H1 (cell line): ENCODE measurements at regions not wholly inside any gene's neighbourhood (a gene's known extent, or its start where the extent isn't known, plus 50 kb on each side); places are given as distances from the start of the nearest gene placed in this dataset.
"Not testable (repeated sequence)": the region's sequence is repeated elsewhere in the genome, so short reads cannot be mapped to it uniquely, and the experiment has no call there.

Experiments used
- CTCF ChIA-PET: fragments of 300-600 bp; sonication (Branson Sonifier 250); formaldehyde crosslinking; loops from one replicate; lab custom pipeline; 2021; ENCODE audit not compliant: partially characterized antibody; lab: Charles Lee
- POLR2A ChIA-PET: fragments of 300-600 bp; sonication (Branson Sonifier 250); formaldehyde crosslinking; loops from one replicate; lab custom pipeline; 2021; ENCODE audit warnings: inconsistent platforms; ENCODE audit not compliant: partially characterized antibody; lab: Charles Lee
- DNase-seq, 2 experiments: peaks; one replicate each; pipeline versions ENCODE4 v3.0.0 to v3.0.0-alpha.2; 2010 to 2022; ENCODE audit warnings: low spot score in 2 of 2, low read depth in 1 of 2, mixed read lengths in 1 of 2
- FAIRE-seq: peaks from 2 replicates; lab custom pipeline; 2011; peaks lifted over from hg19 to GRCh38; lab: Jason Lieb, UNC
- H2AFZ ChIP-seq: 2 replicates; pipeline ENCODE4 v1.8.1; 2012; ENCODE audit warnings: low read length, inconsistent platforms
- H2AK5ac ChIP-seq: 2 replicates; pipeline ENCODE4 v1.6.1; 2013; ENCODE audit warnings: low read depth, low read length
- H2BK120ac ChIP-seq: replicated peaks from 2 replicates; pipeline ENCODE3; 2013; ENCODE audit warnings: low read depth, low read length, inconsistent platforms
- H2BK12ac ChIP-seq: 2 replicates; pipeline ENCODE4 v1.6.1; 2013; ENCODE audit warnings: low read depth, low read length
- H2BK15ac ChIP-seq: 2 replicates; pipeline ENCODE4 v1.6.1; 2013; ENCODE audit warnings: low read length
- H2BK20ac ChIP-seq: 2 replicates; pipeline ENCODE4 v1.6.1; 2013; ENCODE audit warnings: low read length
- H2BK5ac ChIP-seq: 2 replicates; pipeline ENCODE4 v1.6.1; 2013; ENCODE audit warnings: low read depth, low read length
- H3K14ac ChIP-seq: 2 replicates; pipeline ENCODE4 v1.6.1; 2013; ENCODE audit warnings: inconsistent platforms; ENCODE audit not compliant: insufficient read length
- H3K18ac ChIP-seq: 2 replicates; pipeline ENCODE4 v1.6.1; 2013; ENCODE audit warnings: low read length; ENCODE audit errors: extremely low read depth
- H3K23ac ChIP-seq: 2 replicates; pipeline ENCODE4 v1.6.1; 2013; ENCODE audit warnings: inconsistent platforms; ENCODE audit not compliant: insufficient read length
- H3K23me2 ChIP-seq: 2 replicates; pipeline ENCODE4 v1.6.1; 2013; ENCODE audit warnings: low read depth, low read length
- H3K27ac ChIP-seq: 2 replicates; pipeline ENCODE4 v1.6.1; 2011; ENCODE audit warnings: low read depth, low read length, inconsistent platforms
- H3K27me3 ChIP-seq, 4 experiments: replicated peaks in 1 of 4; 1 replicate in 1 of 4; 2 replicates in 3 of 4; pipeline versions ENCODE4 v1.6.1 to v1.8.1; 2011 to 2013; ENCODE audit warnings: low read length in 3 of 4, mild to moderate bottlenecking in 3 of 4, inconsistent platforms in 2 of 4, mixed read lengths in 2 of 4, moderate library complexity in 1 of 4; ENCODE audit not compliant: control insufficient read depth in 3 of 4, insufficient read depth in 3 of 4; ENCODE audit errors: extremely low read depth in 1 of 4
- H3K36me3 ChIP-seq, 4 experiments: 2 replicates each; pipeline versions ENCODE4 v1.6.1 to v1.8.1; 2011 to 2013; ENCODE audit warnings: mild to moderate bottlenecking in 4 of 4, low read length in 3 of 4, moderate library complexity in 2 of 4, control low read depth in 1 of 4, inconsistent platforms in 1 of 4; ENCODE audit not compliant: insufficient read depth in 4 of 4, control insufficient read depth in 2 of 4
- H3K4ac ChIP-seq: replicated peaks from 2 replicates; pipeline ENCODE3; 2013; ENCODE audit warnings: low read length, low read depth, mixed read lengths, inconsistent platforms; ENCODE audit not compliant: insufficient read length
- H3K4me1 ChIP-seq, 4 experiments: replicated peaks in 1 of 4; 1 replicate in 1 of 4; 2 replicates in 3 of 4; pipeline versions ENCODE4 v1.6.1 to v1.8.1; 2011 to 2013; ENCODE audit warnings: low read length in 3 of 4, inconsistent platforms in 2 of 4, mixed read lengths in 1 of 4; ENCODE audit not compliant: insufficient read depth in 4 of 4, control insufficient read depth in 3 of 4
- H3K4me2 ChIP-seq, 2 experiments: 2 replicates each; pipeline versions ENCODE4 v1.6.1 to v1.8.1; 2011 to 2013; ENCODE audit warnings: low read depth in 2 of 2, low read length in 2 of 2, control low read depth in 1 of 2, inconsistent platforms in 1 of 2, mild to moderate bottlenecking in 1 of 2; ENCODE audit not compliant: insufficient read depth in 1 of 2
- H3K4me3 ChIP-seq, 4 experiments: fragments of 200-600, 300-600 bp in 1 of 4; sonication (generic), shearing (Covaris generic), sonication (Bioruptor Twin) in 1 of 4; 2 replicates each; pipeline versions ENCODE4 v1.5.1 to v1.8.1; 2011 to 2016; ENCODE audit warnings: low read length in 4 of 4, low read depth in 3 of 4, control low read depth in 2 of 4, inconsistent platforms in 2 of 4, mild to moderate bottlenecking in 2 of 4, mixed read lengths in 1 of 4, moderate library complexity in 1 of 4; ENCODE audit not compliant: insufficient read depth in 2 of 4; ENCODE audit errors: extremely low read depth in 1 of 4
- H3K56ac ChIP-seq: replicated peaks from 2 replicates; pipeline ENCODE3; 2013; ENCODE audit warnings: low read depth, mild to moderate bottlenecking, mixed read lengths, low read length, inconsistent platforms; ENCODE audit not compliant: insufficient read length
- H3K79me1 ChIP-seq: 2 replicates; pipeline ENCODE4 v1.6.1; 2013; ENCODE audit warnings: low read depth, low read length, control low read depth
- H3K79me2 ChIP-seq, 2 experiments: 2 replicates each; pipeline versions ENCODE4 v1.6.1 to v1.8.1; 2012 to 2013; ENCODE audit warnings: low read length in 2 of 2, mild to moderate bottlenecking in 2 of 2, inconsistent platforms in 1 of 2; ENCODE audit not compliant: insufficient read depth in 2 of 2, control insufficient read depth in 1 of 2
- H3K9ac ChIP-seq, 4 experiments: replicated peaks in 1 of 4; 1 replicate in 1 of 4; 2 replicates in 3 of 4; pipeline versions ENCODE4 v1.6.1 to v1.8.1; 2011 to 2013; ENCODE audit warnings: low read depth in 3 of 4, low read length in 3 of 4, control low read depth in 2 of 4, mild to moderate bottlenecking in 2 of 4, moderate library complexity in 2 of 4, inconsistent platforms in 1 of 4; ENCODE audit errors: extremely low read depth in 1 of 4
- H3K9me3 ChIP-seq, 2 experiments: 2 replicates each; pipeline versions ENCODE4 v1.6.1 to v1.8.1; 2012 to 2013; ENCODE audit warnings: mild to moderate bottlenecking in 2 of 2, moderate library complexity in 2 of 2, control low read depth in 1 of 2, inconsistent platforms in 1 of 2, low read depth in 1 of 2, low read length in 1 of 2, mixed read lengths in 1 of 2; ENCODE audit not compliant: insufficient read depth in 2 of 2
- H4K20me1 ChIP-seq, 2 experiments: replicated peaks in 1 of 2; 2 replicates each; pipeline versions ENCODE3 to v1.8.1; 2011 to 2013; ENCODE audit warnings: inconsistent platforms in 2 of 2, low read length in 2 of 2, mild to moderate bottlenecking in 1 of 2; ENCODE audit not compliant: insufficient read depth in 2 of 2, control insufficient read depth in 1 of 2
- H4K5ac ChIP-seq: 2 replicates; pipeline ENCODE4 v1.6.1; 2013; ENCODE audit warnings: low read length, low read depth, mixed read lengths, inconsistent platforms; ENCODE audit not compliant: insufficient read length
- H4K8ac ChIP-seq: 2 replicates; pipeline ENCODE4 v1.8.0; 2013; ENCODE audit warnings: mild to moderate bottlenecking, moderate library complexity, low read length, inconsistent platforms; ENCODE audit not compliant: insufficient read depth; ENCODE audit errors: extremely low read depth
- H4K91ac ChIP-seq: replicated peaks from 2 replicates; pipeline ENCODE3; 2013; ENCODE audit warnings: low read length, mixed read lengths, inconsistent platforms; ENCODE audit not compliant: insufficient read length
- WGBS, 2 experiments: shearing (Covaris generic) in 1 of 2; methylation state at CpG; one replicate each; pipeline versions ENCODE4 v1.1.6 to v1.1.7; 2013 to 2015; ENCODE audit warnings: low lambda C conversion rate in 2 of 2, mixed read lengths in 2 of 2, inconsistent platforms in 1 of 2, low coverage in 1 of 2, missing lambda C conversion rate in 1 of 2; ENCODE audit not compliant: insufficient replicate concordance in 2 of 2, insufficient coverage in 1 of 2, insufficient read length in 1 of 2; ENCODE audit errors: extremely low coverage in 1 of 2, missing lambda C conversion rate in 1 of 2; 5-methylcytosine and 5-hydroxymethylcytosine counted together

GRCh38 chr18:75839686-75840085 is 412.2 kb upstream of the SMIM21 start:
- H2BK120ac ChIP-seq, H2BK20ac ChIP-seq, H4K8ac ChIP-seq, H3K27ac ChIP-seq, CTCF ChIA-PET, H3K4ac ChIP-seq, FAIRE-seq, H3K27me3 ChIP-seq, H2AFZ ChIP-seq, H3K4me3 ChIP-seq, H2BK12ac ChIP-seq, H3K4me1 ChIP-seq, H2BK5ac ChIP-seq, H3K14ac ChIP-seq, H3K23me2 ChIP-seq, H3K79me1 ChIP-seq, H4K5ac ChIP-seq, POLR2A ChIA-PET, H3K79me2 ChIP-seq, H3K36me3 ChIP-seq, H4K20me1 ChIP-seq, H3K4me2 ChIP-seq, H3K9me3 ChIP-seq, H2AK5ac ChIP-seq, H3K56ac ChIP-seq, H3K18ac ChIP-seq, H3K23ac ChIP-seq, H4K91ac ChIP-seq, H3K9ac ChIP-seq, H2BK15ac ChIP-seq: not testable (repeated sequence)
- DNase-seq: peak in 1 of 2 experiments; percentile 2
- WGBS, 2 experiments: 97% methylated on average over 2 of the region's 2 CpGs; no CpG with 5 or more reads in 1 of the 2 experiments
